ENCODE measurements at regions not wholly inside any gene's neighbourhood (a gene's known extent, or its start where the extent isn't known, plus 50 kb on each side); places are given as distances from the start of the nearest gene placed in this dataset.

- no peak for TF ChIP-seq CTCF (IDR thresholded peaks at IDR 0.05; ENCODE audit: insufficient read depth, low read depth, low read length, missing control alignments)
- DNase-seq (ENCODE audit: low read depth): no peak
- no peak overlapping the region for H3K4me3 ChIP-seq (ENCODE audit: low read depth, low read length)
Observed at GRCh38 chr14:39977198-39977597, 545.0 kb upstream of the FBXO33 start.

GRCh38 chr14:39974036-39974435, 541.8 kb upstream of the FBXO33 start:
- no peak overlapping the region for H3K4me3 ChIP-seq (ENCODE audit: low read depth, low read length)
- DNase-seq (ENCODE audit: low read depth): peak; percentile 50
- TF ChIP-seq CTCF (IDR thresholded peaks at IDR 0.05; ENCODE audit: insufficient read depth, low read depth, low read length, missing control alignments): no peak

GRCh38 chr14:39972704-39973103, 540.5 kb upstream of the FBXO33 start:
- no peak for TF ChIP-seq CTCF (IDR thresholded peaks at IDR 0.05; ENCODE audit: insufficient read depth, low read depth, low read length, missing control alignments)
- DNase-seq (ENCODE audit: low read depth): no peak
- no peak overlapping the region for H3K4me3 ChIP-seq (ENCODE audit: low read depth, low read length)

GRCh38 chr14:39967885-39968284, 535.7 kb upstream of the FBXO33 start:
- DNase-seq (ENCODE audit: low read depth): no peak
- no peak for TF ChIP-seq CTCF (IDR thresholded peaks at IDR 0.05; ENCODE audit: insufficient read depth, low read depth, low read length, missing control alignments)

DNA sequence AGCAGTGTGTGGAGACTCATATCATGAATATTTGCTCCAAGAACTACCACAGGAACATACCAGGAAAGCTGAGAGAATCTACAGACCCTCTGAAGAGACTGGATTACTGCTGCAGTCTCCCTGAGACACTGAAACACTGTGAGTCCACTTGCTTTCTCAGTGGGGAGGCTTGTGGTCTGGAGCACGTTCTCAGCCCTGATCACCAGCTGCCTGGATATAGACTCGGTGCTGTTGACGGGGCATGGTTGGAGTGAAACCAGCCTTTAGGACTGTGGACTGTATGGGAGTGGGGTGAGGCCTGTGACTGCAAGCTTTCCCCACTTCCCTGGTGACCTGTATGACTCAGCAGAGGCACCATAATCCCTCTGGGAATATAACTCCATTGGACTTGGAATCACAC, 525.8 kb upstream of the FBXO33 start:
- peak; percentile 40 for DNase-seq (ENCODE audit: low read depth)
- no peak overlapping the region for H3K4me3 ChIP-seq (ENCODE audit: low read depth, low read length)
- TF ChIP-seq CTCF (IDR thresholded peaks at IDR 0.05; ENCODE audit: insufficient read depth, low read depth, low read length, missing control alignments): no peak

More at GRCh38 chr14:39967885-39968284, 535.7 kb upstream of the FBXO33 start:
- H3K4me3 ChIP-seq (ENCODE audit: low read depth, low read length): no peak overlapping the region

GRCh38 chr14:39957290-39957689, 525.1 kb upstream of the FBXO33 start:
- TF ChIP-seq CTCF (IDR thresholded peaks at IDR 0.05; ENCODE audit: insufficient read depth, low read depth, low read length, missing control alignments): no peak
- no peak overlapping the region for H3K4me3 ChIP-seq (ENCODE audit: low read depth, low read length)
- peak; percentile 40 for DNase-seq (ENCODE audit: low read depth)

GRCh38 chr14:39956372-39956771, 524.1 kb upstream of the FBXO33 start:
- H3K4me3 ChIP-seq (ENCODE audit: low read depth, low read length): no peak overlapping the region
- DNase-seq (ENCODE audit: low read depth): peak; percentile 37
- peak; percentile 1 for TF ChIP-seq CTCF (IDR thresholded peaks at IDR 0.05; ENCODE audit: insufficient read depth, low read depth, low read length, missing control alignments)

Measured in GM12865 (cell line).